Non-pigmented ciliary epithelial cell (primary cell): ENCODE measurements at regions not wholly inside any gene's neighbourhood (a gene's known extent, or its start where the extent isn't known, plus 50 kb on each side); places are given as distances from the start of the nearest gene placed in this dataset.

Experiments used
- DNase-seq: peaks from one replicate; pipeline ENCODE4 v3.0.0-alpha.2; 2010; ENCODE audit warnings: low read depth

DNA sequence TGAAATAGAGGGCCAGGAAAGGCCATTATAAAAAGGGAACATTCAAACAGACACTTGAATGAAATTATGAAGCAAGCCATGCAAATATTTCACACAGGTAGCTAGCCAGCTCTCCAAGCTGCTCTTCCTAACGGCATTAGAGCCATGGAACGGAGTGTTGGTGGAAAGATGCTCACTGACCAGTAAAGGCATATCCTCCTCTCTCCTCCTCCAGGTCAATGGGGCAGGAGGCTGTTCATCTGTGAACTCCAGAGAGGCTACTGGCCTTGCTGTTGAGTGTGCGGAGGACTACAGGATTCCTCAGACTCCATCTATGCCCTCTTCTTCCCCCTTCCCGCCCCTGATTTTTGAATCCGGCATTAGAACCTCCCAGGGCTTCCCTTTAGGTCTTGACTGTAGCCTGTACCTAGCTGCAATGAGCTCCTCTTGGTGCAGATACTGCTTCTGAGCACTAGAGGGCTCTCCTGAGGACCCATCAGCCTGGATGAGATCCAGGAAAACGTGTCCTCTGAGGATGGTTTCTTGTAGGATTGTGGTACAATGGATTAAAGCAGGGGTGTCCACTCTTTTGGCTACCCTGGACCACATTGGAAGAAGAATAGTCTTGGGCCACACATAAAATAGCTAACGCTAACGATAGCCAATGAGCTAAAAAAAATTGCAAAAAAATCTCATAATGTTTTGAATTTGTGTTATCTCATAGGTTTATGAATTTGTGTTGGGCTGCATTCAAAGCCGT, 162.2 kb downstream of the SREK1 start:
- peak; percentile 19 for DNase-seq

DNA sequence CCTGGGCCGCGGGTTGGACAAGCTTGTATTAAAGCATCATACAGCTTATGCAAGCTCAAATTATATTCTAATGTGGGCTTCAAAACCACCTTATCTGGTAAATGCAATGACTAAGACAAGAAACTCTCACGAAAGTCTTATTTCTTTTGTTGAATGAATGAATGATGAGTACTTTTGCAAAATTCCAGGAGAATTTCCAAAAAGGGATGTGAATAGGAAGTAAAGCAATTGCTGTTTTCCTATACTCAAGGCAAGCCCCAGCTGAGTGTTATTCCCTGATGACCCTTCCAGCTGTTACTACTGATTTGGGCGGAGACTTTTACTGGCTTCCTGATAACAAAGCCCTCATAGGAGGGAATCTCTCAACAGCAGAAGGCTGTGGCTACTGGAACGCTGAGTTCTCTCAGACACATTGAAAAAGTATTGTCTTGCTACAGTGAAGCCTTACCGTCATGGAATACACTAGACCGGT, 162.8 kb downstream of the SREK1 start:
- DNase-seq = no peak

DNA sequence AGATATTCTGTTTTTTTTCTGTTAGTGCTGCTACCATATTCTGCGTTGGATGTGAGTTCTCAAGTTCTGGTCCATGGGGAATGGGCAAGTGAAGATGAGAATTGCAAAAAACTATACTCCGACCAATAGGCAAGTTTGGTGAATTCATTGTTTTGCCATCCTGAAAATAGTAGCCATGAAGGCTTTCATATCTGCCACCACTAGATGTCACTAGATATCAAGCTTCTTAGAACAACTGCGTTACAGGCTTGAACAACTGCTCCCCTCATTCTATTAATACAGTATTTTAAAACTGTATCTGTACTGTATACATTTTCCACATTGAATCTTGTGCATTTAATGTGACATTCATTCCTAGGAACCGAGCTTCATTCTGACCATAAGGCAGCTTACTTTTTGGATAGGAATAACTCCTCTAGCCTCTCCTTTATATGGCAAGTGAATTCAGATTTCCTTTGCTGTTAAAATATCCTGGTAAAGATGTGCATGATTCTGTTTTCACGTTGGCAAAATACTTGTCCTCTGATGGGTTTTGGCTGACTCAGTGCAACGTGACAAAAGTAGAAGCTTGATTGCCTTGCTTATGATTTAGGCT, 163.6 kb downstream of the SREK1 start:
- peak; percentile 36 for DNase-seq

DNA sequence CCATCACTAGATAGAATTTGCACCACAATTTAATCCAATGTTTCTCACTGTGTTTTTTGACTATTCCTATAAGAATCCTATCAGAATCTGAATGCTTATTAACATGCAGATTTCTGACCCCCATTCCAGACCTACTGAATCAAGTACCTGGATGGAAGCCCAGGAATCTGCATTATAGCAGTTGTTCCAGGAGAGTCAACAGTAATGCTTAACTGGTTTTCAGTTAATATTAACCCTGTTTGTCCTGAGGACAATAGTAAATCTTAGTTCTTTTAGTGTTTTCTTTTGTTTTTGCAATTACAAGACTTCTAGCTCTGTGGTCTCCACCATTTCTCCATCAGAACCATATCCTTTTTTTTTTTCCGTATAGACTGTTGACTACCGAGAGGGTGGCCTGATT, 168.2 kb downstream of the SREK1 start:
- DNase-seq = no peak

DNA sequence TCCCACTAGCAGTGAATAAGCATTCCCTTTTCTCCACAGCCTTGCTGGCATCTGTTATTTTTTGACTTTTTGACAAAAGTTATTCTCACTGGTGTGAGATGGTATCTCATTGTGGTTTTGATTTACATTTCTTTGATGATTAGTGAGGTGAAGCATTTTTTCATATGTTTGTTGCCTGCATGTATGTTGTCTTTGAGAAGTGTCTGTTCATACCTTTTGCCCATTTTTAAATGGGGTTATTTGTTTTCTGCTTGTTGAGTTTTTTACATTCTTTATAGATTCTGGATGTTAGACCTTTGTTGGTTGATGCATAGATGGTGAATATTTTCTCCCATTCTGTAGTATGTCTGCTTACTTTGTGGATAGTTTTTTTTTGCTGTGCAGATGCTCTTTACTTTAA, 171.7 kb downstream of the SREK1 start:
- no peak for DNase-seq

DNA sequence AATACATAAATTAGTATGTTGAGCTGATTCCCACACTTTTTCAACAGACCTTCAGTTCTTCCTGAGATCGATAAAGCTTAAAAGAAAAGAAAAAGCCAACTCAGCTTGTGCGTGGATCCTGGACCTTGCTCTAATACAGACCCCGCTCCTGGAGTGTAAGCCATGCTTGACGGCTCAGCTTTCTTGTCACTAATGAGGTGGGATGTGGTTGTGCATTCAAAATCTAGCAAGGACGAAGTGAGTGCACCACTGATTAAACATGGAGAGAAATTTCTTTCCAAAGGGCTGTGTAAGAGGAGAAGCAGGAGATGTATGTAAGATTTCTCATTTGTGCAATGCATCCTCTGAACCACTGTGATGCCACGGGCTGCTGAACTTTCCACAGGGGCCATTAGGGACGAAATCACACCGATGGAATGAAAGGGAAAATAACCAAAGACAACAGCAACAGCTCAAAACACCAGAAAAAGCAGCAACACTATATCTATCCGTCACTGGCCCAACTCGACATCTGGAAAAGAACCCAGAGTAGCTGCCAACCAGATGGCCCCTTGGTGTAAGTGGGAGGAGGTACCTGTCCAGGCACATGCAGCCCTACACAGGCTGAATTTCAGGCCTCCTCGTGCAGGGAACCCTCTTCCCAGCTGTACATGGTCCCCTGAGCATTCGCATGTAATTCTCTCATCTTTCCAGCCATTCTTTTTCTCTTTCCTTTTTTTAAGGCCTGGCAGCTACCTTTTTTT, 178.9 kb downstream of the SREK1 start:
- DNase-seq = no peak

DNA sequence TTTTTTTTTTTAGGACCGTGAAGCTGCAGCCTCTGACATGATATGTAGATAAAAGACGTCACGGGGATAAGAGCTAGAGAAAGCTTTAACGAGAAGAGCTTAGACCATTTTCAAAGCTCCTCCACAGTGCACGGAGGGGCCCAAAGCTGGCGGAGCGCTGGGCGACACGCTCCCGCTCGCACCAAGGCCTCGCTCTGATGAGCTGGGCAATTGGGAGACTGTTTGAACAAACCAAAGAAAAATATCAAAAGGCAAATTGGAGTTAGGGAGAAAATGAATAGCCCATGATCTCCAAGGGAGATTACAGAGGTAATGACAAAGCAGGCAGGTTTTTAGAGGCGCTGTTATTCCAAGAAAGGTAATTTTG, 179.4 kb downstream of the SREK1 start:
- no peak for DNase-seq

DNA sequence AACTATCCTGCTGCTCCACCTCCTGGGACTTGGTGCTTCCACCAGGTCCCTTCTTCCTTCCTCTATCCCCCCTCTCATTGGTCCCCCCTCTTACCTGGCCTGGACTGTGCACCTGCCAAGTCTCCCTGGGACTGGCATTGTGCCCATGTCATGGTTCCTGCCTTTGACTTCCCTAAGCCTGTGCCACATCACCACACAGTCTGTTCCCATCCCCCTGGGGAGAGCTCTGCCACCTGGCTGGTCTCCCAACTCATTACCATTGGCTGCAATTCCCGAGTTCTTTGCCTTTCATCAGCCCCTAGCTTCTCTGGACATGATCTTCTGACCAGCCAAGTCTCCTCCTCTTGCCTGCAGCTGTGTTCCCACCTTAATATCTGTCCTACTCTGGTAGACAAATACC, 180.3 kb downstream of the SREK1 start:
- DNase-seq = no peak

DNA sequence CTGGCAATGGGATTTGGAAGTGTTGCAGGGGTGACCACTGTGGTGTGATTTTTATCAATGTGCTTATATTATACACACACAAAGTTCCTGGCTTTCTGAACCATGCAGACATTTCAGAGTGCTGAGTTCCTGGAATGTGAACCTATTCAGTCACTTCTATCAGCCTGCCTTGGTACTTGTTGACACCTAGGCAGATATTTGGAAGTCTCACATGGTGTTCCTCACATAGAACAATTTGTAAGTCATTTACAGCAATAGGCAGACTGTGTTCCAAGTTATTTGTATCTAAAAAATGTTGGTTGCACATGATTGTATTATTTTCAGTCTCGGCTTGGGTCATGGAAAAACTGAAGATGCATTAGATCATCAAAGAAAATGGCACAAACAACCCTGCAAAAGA, 182.2 kb downstream of the SREK1 start:
- DNase-seq = no peak

DNA sequence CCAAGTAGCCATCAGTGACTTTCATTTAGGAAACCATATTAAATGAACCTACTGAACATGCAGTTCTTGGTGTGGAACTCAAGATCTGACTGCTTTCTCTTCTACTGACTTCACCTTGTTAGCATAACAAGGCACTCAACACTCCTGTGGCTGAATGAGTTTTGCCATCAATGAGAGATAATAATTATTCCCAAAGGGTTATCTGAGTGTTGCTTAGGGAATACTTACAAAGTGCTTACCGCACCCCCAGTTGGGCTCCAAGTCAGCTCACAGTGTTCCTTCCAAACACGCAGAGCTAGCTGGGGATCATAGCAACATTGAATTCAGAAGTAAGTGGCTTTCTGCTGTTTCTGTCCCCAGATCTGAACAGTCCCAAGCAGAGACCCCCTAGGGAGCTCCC, 182.9 kb downstream of the SREK1 start:
- DNase-seq = no peak

DNA sequence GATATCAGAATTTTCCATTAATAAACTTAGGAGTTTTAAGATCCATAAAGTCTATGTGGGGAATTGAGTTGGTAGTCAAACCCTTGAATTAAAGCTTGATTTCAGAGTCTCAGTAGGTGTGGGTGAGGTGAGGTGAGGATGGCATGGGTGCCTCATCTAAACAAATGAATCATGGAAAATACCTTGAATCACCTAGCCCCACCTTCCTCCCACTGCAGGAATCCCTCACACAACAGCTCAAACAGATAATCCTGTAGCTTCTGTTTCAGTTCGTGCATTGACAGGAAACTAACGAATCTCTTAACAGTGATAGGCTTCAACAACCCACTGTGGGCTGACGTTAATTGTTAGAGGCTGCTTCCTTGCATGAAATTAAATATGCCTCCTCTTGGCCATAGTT, 185.0 kb downstream of the SREK1 start:
- no peak for DNase-seq

DNA sequence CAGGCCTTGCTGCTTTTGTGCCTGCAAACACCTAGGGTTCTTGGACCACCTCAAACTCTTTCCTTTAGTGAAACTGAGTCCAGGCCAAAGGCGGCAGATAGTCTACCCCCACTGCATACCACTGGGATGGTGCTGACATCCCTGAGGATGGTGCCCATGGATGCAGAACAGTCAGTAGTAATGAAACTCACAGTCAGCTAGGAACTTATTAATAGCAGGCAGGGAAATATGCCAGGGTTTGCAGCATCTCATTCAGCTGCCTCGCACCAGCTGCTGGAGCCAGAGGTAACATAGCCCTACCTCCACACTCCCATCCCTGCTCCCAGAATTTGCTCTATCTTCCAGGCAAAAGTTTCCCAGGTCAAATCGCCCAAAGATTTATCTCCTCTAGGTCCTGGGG, 189.1 kb downstream of the SREK1 start:
- no peak for DNase-seq

DNA sequence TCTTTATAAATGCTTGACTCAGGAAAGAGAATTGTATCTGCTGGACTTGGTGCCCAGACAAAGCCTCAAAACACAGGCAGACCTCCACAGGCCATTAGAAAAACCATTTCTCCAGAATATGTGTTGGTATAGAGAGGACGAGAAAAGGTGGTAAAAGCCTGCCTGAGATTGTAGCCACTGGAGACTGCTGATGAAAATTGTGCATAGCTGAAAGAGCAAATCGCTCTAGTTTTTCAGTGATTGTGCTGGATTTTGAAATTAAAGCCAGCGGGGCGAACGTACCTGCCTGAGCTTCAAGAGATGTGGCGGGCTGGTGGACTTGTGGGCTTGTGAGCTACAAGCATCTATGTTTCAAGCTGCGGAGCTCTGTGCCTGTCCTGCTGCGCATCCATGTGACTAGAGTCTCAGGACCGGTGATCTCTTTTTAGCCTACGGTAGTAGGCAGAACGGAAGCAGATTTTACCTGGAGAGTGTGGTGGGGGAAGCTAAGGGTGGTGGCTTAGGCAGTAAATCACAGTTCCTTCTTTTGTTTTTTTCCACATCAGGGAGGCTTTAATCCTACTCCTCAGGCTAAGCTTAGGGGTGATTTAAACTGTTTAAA, 193.6 kb downstream of the SREK1 start:
- DNase-seq = no peak

DNA sequence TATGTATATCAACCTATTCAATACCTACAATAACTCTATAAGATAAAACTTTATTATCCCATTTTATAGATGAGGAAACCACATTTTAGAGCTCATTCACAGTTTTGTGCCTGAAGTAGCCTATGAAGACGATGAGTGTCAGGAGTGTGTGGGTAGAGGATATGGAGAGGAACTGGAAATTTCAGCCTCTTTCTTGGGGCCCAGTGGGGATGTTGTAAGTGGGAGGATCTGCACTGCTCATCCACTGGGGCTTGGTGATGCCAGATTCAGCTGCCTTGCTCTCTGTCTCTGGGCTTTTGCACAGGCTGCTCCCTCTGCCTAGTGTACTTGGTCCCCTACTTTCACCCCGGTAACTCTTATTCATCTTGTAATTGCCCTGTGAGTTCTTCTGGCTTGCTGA, 194.7 kb downstream of the SREK1 start:
- no peak for DNase-seq

DNA sequence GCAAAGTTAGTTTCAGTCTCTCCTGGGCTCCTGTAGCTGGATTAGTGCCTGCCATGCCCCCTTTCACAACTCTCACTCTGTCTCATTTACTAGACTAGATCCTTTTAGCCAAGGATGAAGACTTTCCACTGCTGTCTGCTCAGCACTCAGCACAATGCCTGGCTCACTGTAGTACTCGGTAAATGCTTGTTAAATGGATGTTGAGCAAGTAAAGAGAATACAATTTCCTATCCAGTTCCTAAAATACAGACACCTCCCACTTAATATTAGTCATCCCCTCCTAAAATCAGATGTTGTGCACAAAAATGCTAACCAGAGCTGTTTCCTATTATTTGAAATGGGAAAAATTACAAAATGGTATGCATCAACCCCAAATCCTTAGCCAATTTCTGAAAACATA, 195.8 kb downstream of the SREK1 start:
- DNase-seq = no peak

DNA sequence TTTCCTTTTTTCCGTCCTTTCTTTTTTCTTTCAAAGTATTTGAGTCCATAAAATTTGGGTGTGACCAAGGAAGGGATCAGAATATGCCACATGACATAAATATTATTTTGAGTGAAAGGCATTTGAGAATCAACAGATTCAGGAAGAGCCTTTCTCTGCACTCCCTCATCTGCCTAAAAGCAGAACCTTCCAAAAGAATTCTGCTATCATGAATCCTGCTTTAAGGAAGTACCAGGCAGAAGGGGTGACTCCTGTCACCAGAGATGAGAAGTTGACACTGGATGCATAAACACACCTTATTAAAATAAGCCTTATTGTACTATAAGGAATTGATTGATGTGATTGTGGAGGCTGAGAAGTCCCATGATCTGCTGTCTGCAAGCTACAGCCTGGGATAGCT, 196.7 kb downstream of the SREK1 start:
- DNase-seq = no peak

DNA sequence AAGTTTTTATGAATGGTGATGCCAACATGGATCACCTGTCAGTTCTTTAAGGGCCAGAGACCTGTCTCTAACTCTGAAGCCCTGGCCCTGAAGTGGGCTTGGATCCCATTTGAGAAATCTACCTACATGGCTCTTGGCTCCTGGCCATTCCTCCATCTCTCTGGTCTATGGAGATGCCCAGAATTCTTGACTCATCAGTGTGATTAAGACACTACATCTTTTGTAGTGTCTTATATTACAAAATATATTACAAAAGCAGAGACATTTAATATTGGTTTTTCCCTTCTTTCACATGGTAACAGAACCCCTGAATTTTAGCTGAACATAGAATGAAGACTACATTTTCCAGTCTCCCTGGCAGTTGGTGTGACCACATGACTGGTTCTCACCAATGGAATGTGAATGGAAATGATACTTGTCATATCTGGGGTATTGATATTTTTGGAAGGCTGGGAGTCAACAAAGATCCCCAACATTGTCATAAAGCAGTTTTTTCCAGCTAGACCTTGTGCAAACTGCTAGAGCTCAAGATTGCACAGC, 198.3 kb downstream of the SREK1 start:
- no peak for DNase-seq

DNA sequence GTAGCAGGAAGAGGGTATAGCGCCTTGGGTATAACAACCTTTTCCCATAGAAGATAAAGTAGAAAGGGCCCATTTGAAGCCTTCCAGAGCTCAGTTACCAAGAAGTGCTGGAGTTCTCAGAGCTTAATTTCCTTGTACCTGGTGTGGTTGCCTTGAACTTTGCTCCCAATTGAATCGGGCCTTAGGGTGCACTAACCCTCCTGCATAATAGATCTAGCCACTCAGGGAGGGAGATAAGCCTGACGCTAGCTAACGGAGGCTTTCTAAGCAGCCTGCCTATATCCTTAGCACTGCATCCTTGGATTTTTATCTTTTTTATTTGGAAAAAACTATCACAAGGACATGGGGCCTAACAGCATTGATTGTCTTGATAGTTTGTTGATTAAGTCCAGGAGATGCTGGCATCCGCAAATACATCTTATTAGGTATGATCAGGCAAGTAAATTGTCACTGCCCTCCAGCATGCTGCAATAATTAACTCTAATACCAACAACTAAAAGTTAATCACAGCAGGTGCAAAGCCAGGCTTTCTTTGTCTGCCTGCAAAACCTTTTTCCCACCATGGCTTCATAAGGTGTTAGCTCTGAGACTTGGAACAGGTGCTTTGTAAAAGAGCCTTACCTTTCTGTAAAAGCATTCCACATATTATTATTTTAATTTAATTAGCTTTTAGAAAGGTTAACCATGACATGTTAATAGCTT, 199.4 kb downstream of the SREK1 start:
- DNase-seq = no peak

DNA sequence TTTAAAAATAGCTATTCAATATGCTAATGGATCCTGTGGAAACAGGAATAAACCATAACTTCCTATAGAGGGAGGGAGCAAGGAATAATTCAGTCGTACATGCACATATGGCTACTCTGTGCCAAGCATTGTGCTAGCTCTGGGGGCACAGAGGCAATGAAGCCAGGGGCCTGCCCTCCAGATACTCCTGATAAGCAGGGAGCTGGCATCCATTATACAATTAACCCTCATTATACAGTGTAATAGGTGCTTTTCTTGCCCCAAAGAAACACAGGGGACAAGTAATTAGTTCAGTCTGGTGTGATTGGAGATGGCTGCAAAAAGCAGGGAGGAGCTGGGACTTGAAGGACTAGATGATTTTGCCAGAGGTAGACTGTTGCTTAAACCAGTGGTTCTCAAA, 200.4 kb downstream of the SREK1 start:
- DNase-seq = no peak

DNA sequence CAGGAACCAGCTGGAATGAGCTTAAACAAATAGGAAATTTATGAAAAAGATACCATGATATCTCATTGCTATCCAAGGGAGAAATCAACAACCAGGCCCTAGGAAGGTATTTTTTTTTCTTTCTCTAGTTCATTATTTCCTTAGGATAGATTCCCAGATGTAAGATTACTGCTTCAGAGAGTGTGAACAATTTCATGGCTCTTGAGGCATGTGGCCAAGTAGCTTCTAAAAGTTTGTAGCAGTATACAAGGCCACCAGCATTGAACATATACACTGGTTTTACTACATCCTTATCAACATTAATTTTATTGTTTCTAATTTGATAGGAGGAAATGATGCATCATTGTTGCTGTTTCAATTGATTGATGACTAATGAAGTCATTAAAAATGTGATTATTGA, 201.2 kb downstream of the SREK1 start:
- DNase-seq = no peak

DNA sequence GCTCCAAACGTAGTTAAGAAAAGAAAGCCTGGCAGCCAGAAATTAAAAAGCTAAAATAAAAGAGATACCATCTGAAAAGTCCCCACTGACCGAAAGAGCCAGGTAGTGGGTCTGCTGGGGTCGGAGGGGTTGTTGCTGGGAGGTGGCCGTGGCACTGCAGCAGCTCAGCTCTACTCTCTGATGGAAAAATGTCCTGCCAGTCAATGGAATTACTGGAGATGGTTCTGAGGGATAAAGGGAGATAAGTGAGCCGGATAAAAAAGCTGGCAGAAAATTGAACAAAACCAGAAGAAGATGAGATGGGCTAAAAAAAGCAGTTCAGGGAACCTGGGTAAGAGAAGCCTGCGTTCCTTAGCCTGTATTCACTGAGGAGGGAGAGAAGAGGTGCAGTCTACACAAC, 202.8 kb downstream of the SREK1 start:
- no peak for DNase-seq
